OCI-LY3 (cell line): ENCODE measurements at regions not wholly inside any gene's neighbourhood (a gene's known extent, or its start where the extent isn't known, plus 50 kb on each side); places are given as distances from the start of the nearest gene placed in this dataset.

ENCODE experiments used
- EZH2phosphoT487 ChIP-seq: fragments of 200-600 bp; shearing (Covaris generic); IDR thresholded peaks from 2 replicates; pipeline ENCODE4 v1.6.1; 2018; ENCODE audit warnings: antibody characterized with exemption, mixed run types, low read depth
- TF ChIP-seq, protein P1 (sequence below): fragments of 200-600, 300-600 bp; sonication (generic); IDR thresholded peaks from 2 replicates; pipeline ENCODE4 v1.5.1; 2014; ENCODE audit warnings: antibody characterized with exemption, low read length, low read depth

DNA sequence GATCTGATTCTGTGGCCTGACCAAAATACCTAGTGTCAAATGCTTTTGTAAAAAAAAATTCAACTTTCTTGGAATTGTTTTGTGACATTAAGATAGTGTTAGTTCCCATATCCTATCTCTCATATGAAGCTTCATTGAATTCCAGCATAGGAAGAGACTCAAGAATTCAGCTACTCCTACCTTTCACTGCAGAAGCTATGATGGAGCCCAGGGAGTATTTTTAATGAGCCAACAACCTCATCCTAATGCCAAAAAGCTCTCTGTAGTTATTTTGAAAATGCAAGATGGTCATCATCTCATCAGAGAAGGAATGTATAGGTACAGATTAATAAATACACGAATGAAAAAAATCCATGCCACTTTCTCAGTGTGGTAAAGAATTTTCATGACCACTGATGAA lies 431.2 kb upstream of the SGCG start:
- TF ChIP-seq, protein P1, sequence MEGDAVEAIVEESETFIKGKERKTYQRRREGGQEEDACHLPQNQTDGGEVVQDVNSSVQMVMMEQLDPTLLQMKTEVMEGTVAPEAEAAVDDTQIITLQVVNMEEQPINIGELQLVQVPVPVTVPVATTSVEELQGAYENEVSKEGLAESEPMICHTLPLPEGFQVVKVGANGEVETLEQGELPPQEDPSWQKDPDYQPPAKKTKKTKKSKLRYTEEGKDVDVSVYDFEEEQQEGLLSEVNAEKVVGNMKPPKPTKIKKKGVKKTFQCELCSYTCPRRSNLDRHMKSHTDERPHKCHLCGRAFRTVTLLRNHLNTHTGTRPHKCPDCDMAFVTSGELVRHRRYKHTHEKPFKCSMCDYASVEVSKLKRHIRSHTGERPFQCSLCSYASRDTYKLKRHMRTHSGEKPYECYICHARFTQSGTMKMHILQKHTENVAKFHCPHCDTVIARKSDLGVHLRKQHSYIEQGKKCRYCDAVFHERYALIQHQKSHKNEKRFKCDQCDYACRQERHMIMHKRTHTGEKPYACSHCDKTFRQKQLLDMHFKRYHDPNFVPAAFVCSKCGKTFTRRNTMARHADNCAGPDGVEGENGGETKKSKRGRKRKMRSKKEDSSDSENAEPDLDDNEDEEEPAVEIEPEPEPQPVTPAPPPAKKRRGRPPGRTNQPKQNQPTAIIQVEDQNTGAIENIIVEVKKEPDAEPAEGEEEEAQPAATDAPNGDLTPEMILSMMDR, result no peak
- no peak for TF ChIP-seq EZH2phosphoT487
